ENCODE measurements at regions not wholly inside any gene's neighbourhood (a gene's known extent, or its start where the extent isn't known, plus 50 kb on each side); places are given as distances from the start of the nearest gene placed in this dataset.

DNA sequence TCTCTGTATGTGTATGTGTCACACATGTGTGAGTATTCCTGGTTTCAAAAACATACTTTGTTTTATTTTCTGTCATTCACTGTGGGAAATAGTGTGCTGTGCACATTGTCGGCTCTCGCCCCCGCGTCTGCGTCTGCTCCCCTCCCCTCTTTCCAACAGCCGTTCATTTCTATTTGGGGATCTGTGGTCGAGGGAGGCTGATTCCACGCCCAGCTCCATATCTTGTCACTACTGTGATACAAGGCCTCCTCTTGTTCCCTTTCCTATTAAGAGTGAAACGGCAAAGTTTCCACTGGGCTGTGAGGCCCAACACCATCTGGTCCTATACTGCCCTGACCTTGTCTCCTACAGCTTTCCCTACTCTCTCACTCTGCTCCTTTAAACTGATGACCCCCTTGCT lies 172.5 kb upstream of the LRIG1 start:
- no peak for DNase-seq

DNA sequence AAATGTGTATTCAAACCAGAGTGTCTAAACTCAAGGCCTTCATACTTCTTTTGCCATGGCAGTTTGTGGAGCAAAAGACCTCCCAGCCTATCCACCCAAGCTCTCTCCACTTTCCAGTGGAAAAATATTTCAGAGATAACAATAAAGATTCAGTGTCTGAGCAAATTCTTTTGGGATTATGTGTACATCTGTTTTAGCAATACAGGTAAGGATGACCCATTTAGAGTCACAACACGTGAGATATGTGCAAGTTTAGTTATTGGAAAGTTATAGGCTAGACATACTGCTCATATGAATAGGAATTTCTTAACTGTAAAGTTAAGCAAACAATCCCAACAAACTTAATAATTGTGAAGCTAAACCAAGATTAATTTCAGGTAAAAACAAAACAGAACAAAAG lies 174.5 kb upstream of the LRIG1 start:
- DNase-seq: no peak

DNA sequence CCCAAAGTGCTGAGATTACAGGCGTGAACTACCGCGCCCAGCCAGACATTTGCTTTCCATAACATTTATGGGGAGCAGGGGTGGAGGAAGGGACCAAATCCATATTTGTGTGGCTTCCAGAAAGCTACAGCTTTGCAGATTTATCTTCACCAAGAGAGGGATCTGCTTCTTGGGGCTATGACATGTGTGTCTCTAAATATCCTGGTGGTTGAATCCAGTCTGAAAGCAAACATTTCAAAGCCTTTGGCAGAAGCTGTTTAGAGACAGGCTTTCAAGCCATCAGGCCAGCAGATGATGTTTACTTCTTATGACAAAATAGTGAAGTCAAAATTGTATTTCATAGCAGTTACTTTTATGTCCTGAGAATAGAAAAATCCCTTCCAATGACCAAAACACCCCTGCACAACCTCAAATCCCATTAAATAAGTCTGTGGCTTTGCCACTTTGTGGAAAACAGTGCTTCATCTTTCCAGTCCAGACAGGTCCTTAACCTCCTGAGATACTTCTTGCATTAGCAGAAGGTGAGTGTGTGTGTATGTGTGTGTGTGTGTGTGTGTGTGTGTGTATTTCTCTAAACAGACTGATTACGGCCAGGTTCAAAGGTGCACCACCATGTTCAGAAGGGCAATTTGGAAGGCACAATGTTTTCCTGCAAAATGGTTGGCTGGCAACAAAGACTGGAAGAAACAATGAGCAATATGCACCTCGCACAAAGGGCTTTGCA lies 191.4 kb upstream of the LRIG1 start:
- DNase-seq: no peak

DNA sequence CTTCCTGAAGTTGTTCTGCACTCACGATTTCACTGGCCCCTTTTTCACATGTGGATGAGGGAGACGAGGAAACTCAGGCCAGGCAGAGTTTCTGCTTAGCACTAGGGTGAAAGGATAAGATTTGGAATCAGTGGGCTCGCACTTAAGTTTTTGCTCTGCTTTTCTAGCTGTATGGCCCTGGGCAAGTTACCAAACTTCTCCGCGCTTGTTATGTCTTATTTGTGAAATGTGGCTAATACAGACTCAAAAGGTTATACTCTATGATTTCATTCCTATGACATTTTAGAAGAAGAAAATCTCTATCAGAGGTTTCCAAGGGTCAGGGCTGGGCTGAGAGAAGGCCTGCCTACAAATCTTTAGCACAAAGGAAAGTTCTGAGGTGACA lies 191.9 kb upstream of the LRIG1 start:
- DNase-seq: no peak

DNA sequence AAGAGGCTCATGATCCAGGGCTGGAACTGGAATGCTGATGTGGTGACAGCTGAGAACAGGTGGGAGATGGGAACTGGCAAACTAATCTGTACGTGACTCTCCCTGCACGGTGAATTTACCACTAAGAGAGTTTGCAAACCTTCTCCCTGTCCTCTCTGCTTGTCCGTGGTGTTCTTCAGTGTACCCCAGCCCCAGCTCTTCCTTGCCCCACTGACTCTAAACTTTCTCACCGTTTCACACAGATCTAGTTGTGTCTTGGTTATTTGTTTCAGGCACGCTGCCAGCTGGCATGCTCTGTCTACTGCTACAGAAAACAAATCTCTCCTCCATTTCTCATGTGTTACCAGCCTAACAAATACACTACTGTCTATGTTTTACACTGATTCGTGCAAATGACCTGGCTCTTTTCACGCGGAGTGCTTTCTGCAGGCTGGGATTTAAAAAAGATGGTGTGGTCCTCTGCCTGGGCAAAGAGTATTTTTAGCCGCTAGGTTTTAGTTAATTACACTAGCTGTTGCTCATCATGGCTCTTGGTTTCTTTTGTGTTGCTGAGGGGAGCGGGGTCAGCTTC lies 192.7 kb upstream of the LRIG1 start:
- DNase-seq: peak in 34 of 58 donors; percentile 0 to 63 (median 15)

DNA sequence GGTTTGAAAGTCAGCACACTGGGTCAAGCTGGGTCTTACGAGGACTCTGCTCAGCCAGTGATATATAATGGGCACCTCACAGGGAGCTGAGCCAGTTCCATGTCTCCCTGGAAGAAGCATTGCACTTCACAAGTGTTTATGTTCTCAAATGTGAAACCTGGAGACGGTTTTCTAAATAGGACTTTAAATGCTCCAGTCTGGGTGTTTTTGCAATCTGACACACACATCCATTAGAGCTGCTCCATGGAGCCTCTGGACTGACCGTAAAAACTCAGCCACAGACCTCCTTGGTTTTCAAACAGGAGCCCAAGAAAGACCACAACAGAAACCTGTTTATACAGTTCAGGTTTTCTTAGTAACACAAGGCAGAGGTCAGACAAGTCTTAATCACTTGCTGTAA lies 201.3 kb upstream of the LRIG1 start:
- no peak for DNase-seq

DNA sequence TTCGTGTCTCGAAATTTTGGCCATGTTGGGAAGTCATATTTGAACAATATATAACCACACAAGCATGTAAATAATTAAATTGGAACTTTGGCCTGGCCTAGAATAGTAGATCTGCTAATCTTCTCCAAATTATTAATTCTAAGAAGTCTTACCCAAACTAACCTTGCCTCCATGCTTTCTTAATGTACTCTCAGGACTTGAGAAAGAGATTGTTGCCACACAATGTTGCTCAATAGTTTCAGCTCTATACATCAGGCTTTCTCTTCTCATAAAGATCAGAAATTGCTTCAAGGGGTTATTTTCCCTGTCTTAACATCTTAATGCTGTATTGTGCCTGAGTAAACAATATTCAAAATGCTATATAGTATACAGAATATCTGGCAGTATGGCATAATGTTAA lies 202.7 kb upstream of the LRIG1 start:
- DNase-seq: no peak

DNA sequence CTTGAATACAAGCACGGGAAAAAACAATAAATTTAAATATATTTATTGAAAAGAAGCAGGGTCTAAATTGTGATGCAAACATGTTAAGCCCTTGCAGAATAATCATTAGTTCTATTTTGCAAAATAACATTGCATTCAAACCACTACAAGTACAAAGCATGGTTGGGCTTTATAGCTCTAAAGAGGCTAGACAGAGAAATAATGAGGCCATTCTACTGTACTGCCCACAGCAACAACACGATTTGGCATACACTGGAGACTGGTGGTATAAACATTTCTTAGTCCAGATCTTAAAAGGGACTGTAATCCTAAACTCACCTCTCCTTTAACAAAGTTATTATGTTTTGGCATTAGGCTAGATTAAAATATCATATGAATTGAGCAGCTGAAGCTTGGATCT lies 204.3 kb upstream of the LRIG1 start:
- DNase-seq: no peak

DNA sequence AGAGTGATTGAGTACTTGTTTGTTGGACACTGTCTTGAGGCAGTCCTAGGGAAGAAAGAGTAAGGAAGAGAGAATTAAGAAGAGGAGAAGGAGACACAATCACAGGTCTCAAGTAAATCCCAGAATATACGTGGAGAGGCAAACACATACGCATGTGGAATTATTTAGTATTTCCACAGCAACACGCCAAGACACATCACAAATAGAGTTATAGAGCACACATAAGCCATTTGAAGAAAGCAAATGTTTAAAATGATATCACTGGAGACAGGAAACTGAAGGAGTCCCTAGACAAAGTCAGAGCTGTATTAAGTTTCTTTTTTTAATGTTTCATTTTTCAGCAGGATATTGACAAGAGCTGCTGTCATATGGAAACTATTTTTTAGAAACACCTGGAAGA lies 206.1 kb upstream of the LRIG1 start:
- DNase-seq: no peak

DNA sequence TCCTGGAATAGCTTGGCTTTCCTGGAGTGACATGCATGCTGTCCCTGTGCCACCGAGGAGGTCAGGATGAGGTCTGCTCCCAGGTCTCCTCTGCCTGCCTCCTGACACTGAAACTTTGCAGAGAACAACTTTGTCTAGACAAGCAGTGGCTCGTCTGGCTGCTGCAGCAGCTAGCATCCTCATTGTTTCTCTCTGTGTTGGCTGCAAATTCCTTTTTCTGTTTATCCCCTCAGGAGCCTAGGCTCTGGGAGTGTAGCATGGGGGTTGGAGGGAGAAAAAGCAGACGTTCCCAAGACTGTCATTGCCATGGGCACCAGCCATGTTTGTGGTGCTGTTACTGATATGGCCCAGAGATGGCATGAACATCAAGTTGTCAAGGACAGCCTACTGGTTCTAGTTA lies 208.7 kb upstream of the LRIG1 start:
- no peak for DNase-seq

DNA sequence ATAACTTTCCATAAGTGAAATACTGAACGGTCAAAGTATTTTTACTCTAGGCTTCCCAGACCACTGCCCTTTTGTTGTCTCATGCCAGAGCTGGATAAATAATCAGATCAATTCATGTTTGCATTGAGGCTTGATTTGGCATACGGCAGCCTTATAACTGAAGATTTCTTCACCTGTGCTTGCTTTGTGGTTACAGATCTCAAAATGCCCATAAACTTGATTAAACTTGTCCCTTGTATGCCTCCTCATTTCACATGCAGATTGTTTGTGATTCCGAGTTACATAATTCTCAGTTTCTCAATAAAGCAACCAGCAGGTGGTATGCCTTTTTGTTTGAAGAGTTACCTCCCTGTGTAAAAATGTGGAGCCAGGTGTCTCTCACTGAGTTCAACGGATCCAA lies 211.4 kb upstream of the LRIG1 start:
- DNase-seq: no peak

DNA sequence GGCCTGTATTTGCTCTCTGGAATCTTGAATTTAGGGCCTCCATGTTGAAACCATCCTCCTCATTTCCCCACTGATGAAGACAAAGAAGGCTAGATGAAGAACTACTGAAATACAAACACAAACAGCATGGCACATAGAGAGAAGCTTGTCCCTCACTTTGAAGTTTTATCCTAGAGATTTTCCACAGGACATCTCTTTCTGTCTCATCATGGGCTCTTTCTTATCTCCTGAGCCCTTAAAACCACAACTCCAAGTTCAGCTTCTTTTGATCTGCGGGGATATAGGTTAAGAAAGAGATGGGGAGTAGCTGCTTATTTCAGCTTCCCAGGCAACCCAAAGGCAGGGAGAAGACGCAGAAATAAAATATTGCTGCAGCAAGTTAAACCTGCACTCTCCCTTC lies 213.1 kb upstream of the LRIG1 start:
- DNase-seq: no peak

DNA sequence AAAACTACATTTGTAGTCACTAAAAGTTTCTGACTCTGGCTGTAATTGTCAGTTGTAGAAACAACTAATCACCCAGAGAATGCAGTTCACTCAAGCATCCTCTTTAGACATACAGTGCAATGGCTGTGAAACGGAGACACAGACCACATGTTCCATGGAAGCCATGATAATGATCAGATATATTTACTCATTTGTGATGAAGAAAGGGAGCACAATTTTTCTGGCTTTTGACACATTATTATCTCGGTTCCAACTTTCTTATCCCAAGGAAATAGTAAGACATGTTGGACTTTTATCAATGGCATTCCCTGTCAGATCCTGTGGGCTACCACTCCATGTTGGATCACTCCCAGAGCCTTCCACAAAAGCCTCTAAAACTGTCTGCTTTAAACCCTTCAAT lies 215.0 kb upstream of the LRIG1 start:
- no peak for DNase-seq

DNA sequence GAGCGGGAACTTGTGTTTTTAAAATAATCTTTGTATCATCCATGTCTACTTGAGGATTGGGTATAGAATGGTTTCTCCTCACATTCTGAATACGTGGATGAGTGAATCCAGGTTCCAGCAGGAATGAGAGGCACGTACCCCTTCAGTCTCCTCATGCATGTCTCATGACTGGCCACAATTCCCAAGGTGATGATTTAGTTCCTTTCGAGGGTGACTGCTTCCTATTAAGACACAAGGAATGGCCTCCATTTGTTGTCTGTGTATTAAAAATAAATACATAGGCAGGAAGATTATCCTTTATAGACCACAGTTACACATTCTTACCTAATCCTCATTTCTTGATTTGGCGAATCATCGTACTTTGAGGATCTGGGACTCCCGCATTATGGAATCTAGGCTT lies 217.0 kb upstream of the LRIG1 start:
- no peak for DNase-seq

DNA sequence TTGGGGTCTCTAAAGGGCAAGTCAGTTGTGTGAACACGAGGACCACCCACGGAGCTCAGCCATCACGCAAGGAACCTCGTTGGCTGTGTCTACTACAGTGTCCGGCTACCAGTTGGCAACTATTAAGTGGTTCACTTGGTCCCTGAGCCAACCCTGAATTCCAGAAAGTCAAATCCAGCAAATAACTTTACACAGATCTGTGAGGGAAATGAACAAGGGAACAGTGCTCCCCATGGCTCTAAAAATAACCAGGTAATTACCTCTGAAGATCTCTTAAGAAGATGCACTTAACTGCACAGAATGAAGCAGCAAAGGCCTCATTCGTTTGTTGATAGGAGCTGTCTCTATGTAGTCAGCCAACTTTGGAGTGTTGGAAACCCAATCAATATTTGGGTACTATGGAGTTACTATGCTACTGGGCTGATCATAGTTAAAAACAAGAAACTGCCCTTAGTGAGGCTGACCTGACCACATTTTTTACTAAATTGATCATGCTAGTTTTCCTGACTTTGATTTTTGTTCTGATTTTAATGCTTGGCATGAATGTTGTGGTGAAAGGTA lies 219.1 kb upstream of the LRIG1 start:
- no peak for DNase-seq

DNA sequence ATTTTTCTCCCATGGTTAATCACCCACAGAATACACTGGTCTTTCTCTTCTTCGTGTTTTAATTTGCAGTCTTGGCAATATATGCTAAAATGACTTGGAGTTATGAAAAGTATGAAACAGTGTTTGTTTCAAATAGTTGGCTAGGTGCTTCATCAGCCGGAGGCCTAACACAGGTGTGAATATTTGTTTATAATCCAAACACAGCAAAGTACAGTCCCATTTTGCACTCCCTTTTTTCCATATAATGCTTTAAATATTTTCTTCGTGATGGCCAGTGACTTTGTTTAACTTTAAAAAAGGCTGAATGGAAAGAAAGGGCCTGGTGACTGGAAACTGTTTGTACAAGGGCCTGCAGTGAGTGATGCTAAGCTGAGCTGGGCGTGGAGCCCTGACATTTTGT lies 219.7 kb upstream of the LRIG1 start:
- no peak for DNase-seq

DNA sequence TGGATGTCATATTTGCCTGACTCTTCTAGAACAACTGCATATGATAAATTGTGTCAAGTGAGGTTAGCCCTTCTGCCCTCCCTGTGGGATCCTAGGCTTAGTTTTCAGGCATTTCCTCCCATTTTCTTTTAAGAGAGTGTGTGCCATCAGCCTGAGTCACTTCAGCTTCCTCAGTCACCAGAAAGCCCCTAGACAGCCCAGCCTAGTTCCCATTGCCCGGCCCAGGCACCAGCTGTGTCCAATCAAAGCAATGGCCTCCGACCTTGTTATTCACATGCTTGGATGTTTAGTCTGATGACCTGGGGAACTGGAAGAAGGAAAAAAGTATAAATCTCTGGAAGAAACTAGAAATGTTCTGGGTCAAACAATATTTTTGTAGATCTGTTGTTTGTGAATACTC lies 221.9 kb upstream of the LRIG1 start:
- DNase-seq: no peak

DNA sequence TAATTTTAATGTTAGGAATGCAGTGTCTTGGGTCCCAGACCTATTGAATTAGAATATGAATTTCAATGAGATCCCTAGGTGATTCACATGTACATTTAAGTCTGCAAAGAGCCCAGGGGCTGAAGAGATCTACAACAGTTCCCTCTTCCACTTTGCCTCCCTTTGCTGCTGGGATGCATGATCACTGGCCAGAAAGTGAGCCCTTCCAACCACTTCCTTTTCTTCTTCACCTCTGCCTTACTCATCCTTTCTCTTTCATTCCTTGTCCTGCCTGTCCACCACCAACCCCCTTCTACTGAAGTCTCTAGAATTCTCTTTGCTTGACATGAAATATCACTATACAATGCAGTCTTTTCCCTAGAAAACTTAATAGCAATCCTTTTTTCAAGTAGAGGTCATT lies 222.4 kb upstream of the LRIG1 start:
- no peak for DNase-seq

DNA sequence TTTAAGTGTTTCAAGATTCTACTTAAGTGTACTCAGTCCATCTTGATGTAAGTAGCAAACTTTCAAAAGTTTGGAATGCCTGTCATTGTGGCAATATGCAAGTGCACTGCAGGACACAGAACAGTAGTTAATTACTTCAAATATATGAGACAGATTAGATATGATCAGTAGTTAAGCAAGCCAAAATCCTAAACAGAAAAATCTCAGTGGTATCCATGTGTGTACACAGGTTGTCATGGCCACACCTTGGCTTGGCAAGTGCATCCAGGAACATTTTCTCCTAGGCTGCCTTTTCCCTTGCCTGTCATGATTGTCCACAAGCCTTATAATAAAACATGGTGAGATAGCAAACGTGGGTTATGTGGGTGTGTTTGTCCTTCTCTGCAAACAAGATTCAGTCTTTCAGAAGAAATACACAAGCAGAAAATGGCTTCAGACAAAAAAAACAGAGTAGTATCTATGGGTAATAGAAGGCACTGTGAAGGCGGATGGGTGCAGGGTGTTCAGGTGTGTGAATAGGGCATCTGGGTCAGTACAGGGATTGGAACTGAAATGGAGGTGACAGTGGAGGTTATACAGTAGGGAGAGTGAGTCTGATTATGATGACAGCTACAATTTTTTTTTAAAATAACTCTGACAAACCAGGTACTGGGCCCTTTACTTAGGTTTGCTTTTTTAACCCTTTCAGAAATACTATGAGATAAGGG lies 229.0 kb upstream of the LRIG1 start:
- no peak for DNase-seq

DNA sequence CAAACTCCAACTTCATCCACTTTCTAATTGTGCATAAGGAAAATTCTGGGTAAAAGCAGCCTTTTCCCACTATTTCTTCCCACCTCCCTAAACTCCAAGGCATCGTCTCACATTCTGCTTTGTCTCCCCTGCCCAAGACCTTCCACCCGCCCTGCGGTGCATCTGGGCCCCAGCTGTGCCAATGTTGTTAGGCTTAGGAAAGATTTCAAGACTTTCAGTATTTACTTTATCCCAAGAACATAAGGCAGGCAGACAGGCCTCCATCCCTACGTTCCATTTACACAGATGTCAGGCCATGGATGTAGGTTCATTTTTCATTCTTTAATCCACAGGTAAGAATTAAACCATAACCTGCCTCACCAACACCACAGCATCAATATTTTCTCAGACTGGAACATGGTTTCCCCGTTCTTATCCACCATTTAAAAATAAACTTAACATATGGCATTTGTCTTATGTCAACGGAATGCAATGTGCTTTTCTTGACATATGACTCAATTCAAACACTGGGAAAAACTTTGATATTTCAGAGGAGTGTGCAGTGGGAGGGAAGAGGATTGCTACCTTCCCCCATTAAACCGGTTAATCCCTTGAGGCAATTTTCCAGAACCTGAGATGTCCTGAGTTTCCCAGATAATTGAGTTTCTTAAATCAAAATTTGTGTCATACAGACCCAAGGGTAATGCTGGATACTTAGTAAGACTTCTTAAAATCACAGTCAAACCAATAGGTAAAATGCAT lies 238.0 kb upstream of the LRIG1 start:
- no peak for DNase-seq

DNA sequence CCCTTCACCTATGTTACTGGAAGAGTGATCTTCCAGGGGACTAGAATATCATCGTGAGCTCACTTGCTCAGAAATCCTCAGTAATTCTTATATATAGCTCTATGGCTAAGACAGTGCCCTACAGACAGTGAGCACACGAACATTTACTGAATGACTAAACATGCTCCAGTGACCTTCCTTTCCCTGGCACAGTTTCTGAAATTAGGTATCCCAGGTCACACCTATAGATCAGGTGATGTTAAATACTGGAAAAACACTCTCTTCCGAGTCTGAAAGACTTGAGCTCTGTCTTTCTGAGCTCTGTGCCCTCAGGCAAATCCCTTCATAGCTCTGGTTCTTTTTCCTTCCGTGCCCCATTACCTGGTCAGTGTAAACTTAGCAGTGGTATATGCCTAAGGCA lies 239.4 kb upstream of the LRIG1 start:
- no peak for DNase-seq

DNA sequence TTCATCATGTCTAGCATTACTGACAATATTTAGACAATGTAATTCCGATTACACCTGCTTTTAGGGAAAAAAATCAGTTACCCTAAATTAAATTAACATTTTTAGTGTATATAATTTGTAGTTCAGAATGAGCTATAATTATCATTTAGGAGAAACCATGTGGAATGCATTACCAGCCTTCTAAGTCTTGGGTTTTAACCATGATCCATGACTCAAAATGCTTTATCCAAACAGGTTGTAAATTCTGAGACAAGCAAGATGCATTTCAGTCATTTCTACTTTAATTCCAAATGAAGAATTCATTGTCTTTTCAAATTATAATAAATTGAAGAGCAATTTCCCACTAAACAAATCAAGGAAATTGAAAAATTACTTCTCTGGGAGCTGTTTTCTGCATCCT lies 243.7 kb upstream of the LRIG1 start:
- DNase-seq: no peak

Measured in anterior cingulate cortex (tissue), 58 donors.